Hepatocyte (in vitro differentiated cells): ENCODE measurements at regions not wholly inside any gene's neighbourhood (a gene's known extent, or its start where the extent isn't known, plus 50 kb on each side); places are given as distances from the start of the nearest gene placed in this dataset.

ENCODE experiments used
- CTCF ChIP-seq: fragments of 200-600 bp; sonication (generic); IDR thresholded peaks from 2 replicates; pipeline ENCODE4 v1.5.1; 2016; ENCODE audit warnings: antibody characterized with exemption, mild to moderate bottlenecking; ENCODE audit not compliant: poor library complexity
- EZH2 ChIP-seq: fragments of 200-600 bp; sonication (generic); IDR thresholded peaks from 2 replicates; pipeline ENCODE4 v1.6.1; 2016; ENCODE audit warnings: antibody characterized with exemption, mild to moderate bottlenecking, borderline replicate concordance
- EZH2phosphoT487 ChIP-seq: fragments of 200-600 bp; sonication (generic); IDR thresholded peaks from one replicate; pipeline ENCODE4 v1.6.1; 2018; ENCODE audit warnings: antibody characterized with exemption, mild to moderate bottlenecking, low read depth, moderate library complexity; ENCODE audit not compliant: unreplicated experiment, severe bottlenecking

- TF ChIP-seq CTCF, result no peak
- no peak for TF ChIP-seq EZH2
- no peak for TF ChIP-seq EZH2phosphoT487
These were observed 263.1 kb downstream of the PTTG2 start for GRCh38 chr4:38223306-38223705.
